ENCODE measurements at regions not wholly inside any gene's neighbourhood (a gene's known extent, or its start where the extent isn't known, plus 50 kb on each side); places are given as distances from the start of the nearest gene placed in this dataset.

DNA sequence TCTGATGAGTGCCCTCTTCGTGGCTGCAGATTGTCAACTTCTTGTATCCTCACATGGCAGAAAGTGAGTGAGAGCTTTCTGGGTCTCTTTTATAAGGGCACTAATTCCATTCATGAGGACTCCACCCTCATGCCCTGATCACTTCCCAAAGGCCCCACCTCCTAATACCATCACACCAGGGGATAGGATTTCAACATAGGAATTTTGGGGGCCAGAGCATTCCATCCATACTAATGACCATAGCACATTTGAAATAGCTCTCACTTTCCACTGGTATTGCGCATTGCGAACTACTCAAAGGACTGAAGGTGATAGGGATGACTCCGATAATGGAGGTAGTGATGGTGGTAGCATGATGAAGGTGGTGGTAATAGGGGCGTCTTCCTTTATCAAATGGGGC lies 324.3 kb downstream of the PRL start:
- TF ChIP-seq, protein P1, sequence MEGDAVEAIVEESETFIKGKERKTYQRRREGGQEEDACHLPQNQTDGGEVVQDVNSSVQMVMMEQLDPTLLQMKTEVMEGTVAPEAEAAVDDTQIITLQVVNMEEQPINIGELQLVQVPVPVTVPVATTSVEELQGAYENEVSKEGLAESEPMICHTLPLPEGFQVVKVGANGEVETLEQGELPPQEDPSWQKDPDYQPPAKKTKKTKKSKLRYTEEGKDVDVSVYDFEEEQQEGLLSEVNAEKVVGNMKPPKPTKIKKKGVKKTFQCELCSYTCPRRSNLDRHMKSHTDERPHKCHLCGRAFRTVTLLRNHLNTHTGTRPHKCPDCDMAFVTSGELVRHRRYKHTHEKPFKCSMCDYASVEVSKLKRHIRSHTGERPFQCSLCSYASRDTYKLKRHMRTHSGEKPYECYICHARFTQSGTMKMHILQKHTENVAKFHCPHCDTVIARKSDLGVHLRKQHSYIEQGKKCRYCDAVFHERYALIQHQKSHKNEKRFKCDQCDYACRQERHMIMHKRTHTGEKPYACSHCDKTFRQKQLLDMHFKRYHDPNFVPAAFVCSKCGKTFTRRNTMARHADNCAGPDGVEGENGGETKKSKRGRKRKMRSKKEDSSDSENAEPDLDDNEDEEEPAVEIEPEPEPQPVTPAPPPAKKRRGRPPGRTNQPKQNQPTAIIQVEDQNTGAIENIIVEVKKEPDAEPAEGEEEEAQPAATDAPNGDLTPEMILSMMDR (IDR thresholded peaks at IDR 0.05; ENCODE audit: insufficient read depth, low read length), result no peak
- TF ChIP-seq, protein P2, sequence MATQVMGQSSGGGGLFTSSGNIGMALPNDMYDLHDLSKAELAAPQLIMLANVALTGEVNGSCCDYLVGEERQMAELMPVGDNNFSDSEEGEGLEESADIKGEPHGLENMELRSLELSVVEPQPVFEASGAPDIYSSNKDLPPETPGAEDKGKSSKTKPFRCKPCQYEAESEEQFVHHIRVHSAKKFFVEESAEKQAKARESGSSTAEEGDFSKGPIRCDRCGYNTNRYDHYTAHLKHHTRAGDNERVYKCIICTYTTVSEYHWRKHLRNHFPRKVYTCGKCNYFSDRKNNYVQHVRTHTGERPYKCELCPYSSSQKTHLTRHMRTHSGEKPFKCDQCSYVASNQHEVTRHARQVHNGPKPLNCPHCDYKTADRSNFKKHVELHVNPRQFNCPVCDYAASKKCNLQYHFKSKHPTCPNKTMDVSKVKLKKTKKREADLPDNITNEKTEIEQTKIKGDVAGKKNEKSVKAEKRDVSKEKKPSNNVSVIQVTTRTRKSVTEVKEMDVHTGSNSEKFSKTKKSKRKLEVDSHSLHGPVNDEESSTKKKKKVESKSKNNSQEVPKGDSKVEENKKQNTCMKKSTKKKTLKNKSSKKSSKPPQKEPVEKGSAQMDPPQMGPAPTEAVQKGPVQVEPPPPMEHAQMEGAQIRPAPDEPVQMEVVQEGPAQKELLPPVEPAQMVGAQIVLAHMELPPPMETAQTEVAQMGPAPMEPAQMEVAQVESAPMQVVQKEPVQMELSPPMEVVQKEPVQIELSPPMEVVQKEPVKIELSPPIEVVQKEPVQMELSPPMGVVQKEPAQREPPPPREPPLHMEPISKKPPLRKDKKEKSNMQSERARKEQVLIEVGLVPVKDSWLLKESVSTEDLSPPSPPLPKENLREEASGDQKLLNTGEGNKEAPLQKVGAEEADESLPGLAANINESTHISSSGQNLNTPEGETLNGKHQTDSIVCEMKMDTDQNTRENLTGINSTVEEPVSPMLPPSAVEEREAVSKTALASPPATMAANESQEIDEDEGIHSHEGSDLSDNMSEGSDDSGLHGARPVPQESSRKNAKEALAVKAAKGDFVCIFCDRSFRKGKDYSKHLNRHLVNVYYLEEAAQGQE (IDR thresholded peaks at IDR 0.05; ENCODE audit: insufficient replicate concordance, low read depth), result no peak
- TF ChIP-seq POLR2AphosphoS5 (IDR thresholded peaks at IDR 0.05; ENCODE audit: low read depth), result no peak
- no peak for TF ChIP-seq GABPA (IDR thresholded peaks at IDR 0.05; ENCODE audit: low read depth)
